Tibial artery (tissue), 4 donors: ENCODE measurements at regions not wholly inside any gene's neighbourhood (a gene's known extent, or its start where the extent isn't known, plus 50 kb on each side); places are given as distances from the start of the nearest gene placed in this dataset.

Experiments
- DNase-seq, 2 donors: peaks; one replicate each; pipeline ENCODE4 v3.0.0-alpha.2; 2019
- H3K27ac ChIP-seq, 2 donors: fragments of 200-600 bp; sonication (generic) in 1 of 2; 1 replicate in 1 of 2; 2 replicates in 1 of 2; pipeline ENCODE4 v1.5.1; 2018 to 2019; ENCODE audit warnings: mild to moderate bottlenecking in 1 of 2
- H3K27me3 ChIP-seq, 2 donors: fragments of 200-600 bp; sonication (generic) in 1 of 2; one replicate each; pipeline versions ENCODE4 v1.5.1 to v1.6.0; 2016 to 2019
- H3K36me3 ChIP-seq, 3 donors: fragments of 200-600 bp; sonication (generic) in 2 of 3; one replicate each; pipeline ENCODE4 v1.5.1; 2016 to 2019; ENCODE audit warnings: mild to moderate bottlenecking in 2 of 3
- H3K4me1 ChIP-seq, 4 donors: fragments of 200-600 bp; sonication (generic) in 2 of 4; 1 replicate in 3 of 4; 2 replicates in 1 of 4; pipeline ENCODE4 v1.5.1; 2016 to 2019
- H3K4me3 ChIP-seq, 2 donors: fragments of 200-600 bp; sonication (generic) in 1 of 2; 1 replicate in 1 of 2; 2 replicates in 1 of 2; pipeline ENCODE4 v1.5.1; 2018 to 2019; ENCODE audit warnings: mild to moderate bottlenecking in 2 of 2
- H3K9me3 ChIP-seq, 3 donors: fragments of 200-600 bp; sonication (generic) in 1 of 3; one replicate each; pipeline ENCODE4 v1.5.1; 2016 to 2019
- intact Hi-C: fragments of 100-400 bp; cut with DNase I; formaldehyde crosslinking; loops from one replicate; pipeline ENCODE4 v1.15.0; 2023; ENCODE audit warnings: low total_unique reads
- TF ChIP-seq, protein P1 (sequence below), 2 experiments: fragments of 200-600 bp in 1 of 2; fragments of 450-650 bp in 1 of 2; IDR thresholded peaks; one replicate each; pipeline ENCODE4 v1.5.1; 2017 to 2019; ENCODE audit warnings: antibody characterized with exemption in 2 of 2, mild to moderate bottlenecking in 1 of 2, moderate library complexity in 1 of 2

- H3K27ac ChIP-seq, result no peak overlapping the region
- H3K4me3 ChIP-seq, result no peak overlapping the region
- DNase-seq, result no peak
- H3K4me1 ChIP-seq, result no peaks in the 10 kb centered on the region
- H3K9me3 ChIP-seq, result peaks cover 0 to 3% (median 3%) of the 10 kb centered on the region in 3 donors
- no peaks in the 10 kb centered on the region for H3K27me3 ChIP-seq
- intact Hi-C loops, result no loop called here
- no peaks in the 10 kb centered on the region for H3K36me3 ChIP-seq
- TF ChIP-seq, protein P1, sequence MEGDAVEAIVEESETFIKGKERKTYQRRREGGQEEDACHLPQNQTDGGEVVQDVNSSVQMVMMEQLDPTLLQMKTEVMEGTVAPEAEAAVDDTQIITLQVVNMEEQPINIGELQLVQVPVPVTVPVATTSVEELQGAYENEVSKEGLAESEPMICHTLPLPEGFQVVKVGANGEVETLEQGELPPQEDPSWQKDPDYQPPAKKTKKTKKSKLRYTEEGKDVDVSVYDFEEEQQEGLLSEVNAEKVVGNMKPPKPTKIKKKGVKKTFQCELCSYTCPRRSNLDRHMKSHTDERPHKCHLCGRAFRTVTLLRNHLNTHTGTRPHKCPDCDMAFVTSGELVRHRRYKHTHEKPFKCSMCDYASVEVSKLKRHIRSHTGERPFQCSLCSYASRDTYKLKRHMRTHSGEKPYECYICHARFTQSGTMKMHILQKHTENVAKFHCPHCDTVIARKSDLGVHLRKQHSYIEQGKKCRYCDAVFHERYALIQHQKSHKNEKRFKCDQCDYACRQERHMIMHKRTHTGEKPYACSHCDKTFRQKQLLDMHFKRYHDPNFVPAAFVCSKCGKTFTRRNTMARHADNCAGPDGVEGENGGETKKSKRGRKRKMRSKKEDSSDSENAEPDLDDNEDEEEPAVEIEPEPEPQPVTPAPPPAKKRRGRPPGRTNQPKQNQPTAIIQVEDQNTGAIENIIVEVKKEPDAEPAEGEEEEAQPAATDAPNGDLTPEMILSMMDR (IDR thresholded peaks at IDR 0.05), result no peak
Observed at GRCh38 chr1:209059376-209059775, 524.1 kb upstream of the CAMK1G start.

DNA sequence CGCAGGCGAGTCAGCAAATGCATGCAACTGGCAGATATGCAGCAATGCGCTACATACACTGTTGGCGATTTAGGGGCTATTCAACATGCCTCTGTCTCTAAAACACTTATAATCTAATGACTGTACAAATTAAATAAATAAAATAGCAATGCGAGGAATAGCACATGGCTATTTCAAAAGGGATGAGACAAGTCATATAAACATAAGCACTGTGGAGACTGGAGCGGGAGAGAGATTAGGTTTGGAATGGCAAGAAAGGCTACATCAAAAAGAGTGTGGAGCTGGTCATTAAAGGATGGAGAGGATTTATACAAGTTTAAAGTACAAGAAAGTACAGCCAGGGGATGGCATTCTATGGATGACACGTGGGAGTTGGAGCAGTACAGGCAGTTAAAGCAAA lies 523.5 kb upstream of the CAMK1G start:
- H3K9me3 ChIP-seq, result peaks cover 0 to 3% (median 3%) of the 10 kb centered on the region in 3 donors
- DNase-seq, result no peak

GRCh38 chr1:209062081-209062620 lies 521.4 kb upstream of the CAMK1G start:
- Histone ChIP-seq H3K36me3 (no peaks in the 10 kb centered on the region), H3K27me3 (no peaks in the 10 kb centered on the region), H3K4me1 (no peaks in the 10 kb centered on the region), H3K27ac (no peak overlapping the region), H3K4me3 (no peak overlapping the region), H3K9me3 (peaks cover 0 to 2% (median 0%) of the 10 kb centered on the region in 3 donors)
- TF ChIP-seq, protein P1 (IDR thresholded peaks at IDR 0.05), result no peak
- intact Hi-C loops, result no loop called here
- no peak for DNase-seq

More for the DNA sequence above, 523.5 kb upstream of the CAMK1G start:
- TF ChIP-seq, protein P1 (IDR thresholded peaks at IDR 0.05), result no peak
- Histone ChIP-seq H3K36me3 (no peaks in the 10 kb centered on the region), H3K4me1 (no peaks in the 10 kb centered on the region), H3K27ac (no peak overlapping the region), H3K27me3 (no peaks in the 10 kb centered on the region), H3K4me3 (no peak overlapping the region)
- intact Hi-C loops, result no loop called here

GRCh38 chr1:209062863-209063262 lies 520.7 kb upstream of the CAMK1G start:
- no peaks in the 10 kb centered on the region for H3K9me3 ChIP-seq
- intact Hi-C loops, result no loop called here
- H3K4me1 ChIP-seq, result no peaks in the 10 kb centered on the region
- no peaks in the 10 kb centered on the region for H3K36me3 ChIP-seq
- H3K27me3 ChIP-seq, result no peaks in the 10 kb centered on the region
- no peak for DNase-seq
- no peak overlapping the region for H3K27ac ChIP-seq
- TF ChIP-seq, protein P1 (IDR thresholded peaks at IDR 0.05), result no peak
- no peak overlapping the region for H3K4me3 ChIP-seq

DNA sequence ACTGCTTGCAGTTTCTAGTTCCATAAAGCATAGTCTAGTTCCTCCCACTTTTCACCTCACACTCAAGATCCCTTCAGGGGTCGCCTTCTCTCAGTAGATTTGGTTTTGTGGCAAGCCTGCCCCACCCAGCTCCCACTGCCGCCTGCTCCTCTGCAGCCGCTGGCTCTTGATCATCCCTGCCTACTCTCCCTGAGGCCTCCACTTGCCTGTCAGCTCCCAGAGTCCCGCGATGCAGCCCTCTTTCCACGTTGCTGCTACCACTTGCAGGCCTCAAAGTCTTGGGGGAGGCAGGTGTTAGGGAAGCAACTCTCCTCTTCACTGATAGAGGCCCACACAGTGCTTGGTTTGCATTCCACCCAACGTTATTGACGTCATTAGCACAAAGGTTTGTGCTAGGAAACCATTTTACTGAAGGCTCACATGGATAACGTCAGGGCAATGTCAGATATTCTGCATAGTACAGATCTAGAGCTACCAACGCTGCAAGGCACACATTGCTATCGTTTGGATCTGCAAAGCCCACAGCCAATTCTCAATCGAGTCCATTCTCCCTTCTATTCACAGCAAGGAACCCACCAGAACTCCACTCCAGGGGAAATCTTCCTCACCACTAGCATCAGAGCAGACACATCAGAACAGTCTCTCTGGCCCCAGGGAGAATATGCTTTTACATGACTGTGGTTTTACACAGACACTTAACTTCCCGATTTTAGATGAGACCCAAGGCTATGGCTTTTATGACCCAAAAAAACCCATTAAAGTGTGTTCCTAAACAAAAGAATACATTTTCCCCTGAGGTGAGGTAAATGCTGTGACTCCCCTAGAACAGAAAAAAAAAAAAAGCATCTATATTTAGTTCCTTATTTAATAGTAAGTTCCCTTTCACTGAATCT lies 519.5 kb upstream of the CAMK1G start:
- TF ChIP-seq, protein P1 (IDR thresholded peaks at IDR 0.05), result no peak
- DNase-seq, result no peak
- H3K9me3 ChIP-seq, result no peaks in the 10 kb centered on the region

More for the DNA sequence above, 519.5 kb upstream of the CAMK1G start:
- no peaks in the 10 kb centered on the region for H3K27me3 ChIP-seq
- H3K27ac ChIP-seq, result no peak overlapping the region
- no peak overlapping the region for H3K4me3 ChIP-seq
- no peaks in the 10 kb centered on the region for H3K4me1 ChIP-seq
- intact Hi-C loops, result no loop called here
- H3K36me3 ChIP-seq, result no peaks in the 10 kb centered on the region
